HCT116 (cell line): ENCODE measurements at regions not wholly inside any gene's neighbourhood (a gene's known extent, or its start where the extent isn't known, plus 50 kb on each side); places are given as distances from the start of the nearest gene placed in this dataset.

Source experiments
- ATAC-seq: fragments of 200-7000 bp; cut with Tn5 transposase; 2 replicates; pipeline ENCODE4 v1.9.1; 2020; ENCODE audit warnings: mild to moderate bottlenecking, moderate library complexity
- BruUV-seq: library from RNA; stranded (reverse); fragments of 400-500 nt; replicated peaks from 2 replicates; lab custom pipeline; 2021; lab: Mats Ljungman, UMichigan
- CTCF ChIA-PET: fragments of 300-600 bp; sonication (Branson Sonifier 250); formaldehyde crosslinking; loops from one replicate; lab custom pipeline; 2021; ENCODE audit warnings: antibody characterized with exemption; lab: Charles Lee
- POLR2A ChIA-PET: fragments of 300-600, 350-600 bp; sonication (Branson Sonifier 250); formaldehyde crosslinking; loops from one replicate; lab custom pipeline; 2021; ENCODE audit warnings: antibody characterized with exemption; lab: Charles Lee
- RAD21 ChIA-PET, 2 experiments: fragments of 300-600 bp; sonication (Branson Sonifier 250); formaldehyde crosslinking; loops; one replicate each; lab custom pipeline; 2023; ENCODE audit warnings: low total read pairs in 2 of 2; ENCODE audit not compliant: uncharacterized antibody in 2 of 2, unreplicated experiment in 2 of 2, low non-redundant PET in 1 of 2; lab: Charles Lee
- DNase-seq: peaks from one replicate; pipeline ENCODE4 v3.0.0-alpha.2; 2010; ENCODE audit warnings: low read depth, low spot score
- H2AFZ ChIP-seq: fragments of 200-600 bp; shearing (Covaris generic), sonication (generic); 2 replicates; pipeline ENCODE4 v1.6.1; 2017; ENCODE audit warnings: low read depth, mixed run types, mixed read lengths, antibody characterized with exemption, low read length; ENCODE audit not compliant: poor library complexity, severe bottlenecking
- H3K27ac ChIP-seq: 2 replicates; pipeline ENCODE4 v1.5.1; 2012; ENCODE audit warnings: low read depth, low read length
- H3K27me3 ChIP-seq: fragments of 200-600 bp; sonication (generic); 2 replicates; pipeline ENCODE4 v1.6.1; 2016; ENCODE audit warnings: mixed run types, low read length, mixed read lengths; ENCODE audit not compliant: insufficient read depth
- H3K36me3 ChIP-seq, 2 experiments: fragments of 200-500 bp in 1 of 2; fragments of 200-600 bp in 1 of 2; sonication (Bioruptor generic) in 1 of 2; sonication (generic) in 1 of 2; 2 replicates each; pipeline versions ENCODE4 v1.5.1 to v1.6.1; 2014 to 2016; ENCODE audit warnings: low read length in 2 of 2, inconsistent platforms in 1 of 2, mixed read lengths in 1 of 2, mixed run types in 1 of 2; ENCODE audit not compliant: insufficient read depth in 2 of 2, control insufficient read depth in 1 of 2
- H3K4me1 ChIP-seq, 2 experiments: fragments of 200-600 bp in 1 of 2; sonication (generic) in 1 of 2; 2 replicates each; pipeline versions ENCODE4 v1.5.1 to v1.6.1; 2012 to 2017; ENCODE audit warnings: low read length in 2 of 2, inconsistent platforms in 1 of 2, mild to moderate bottlenecking in 1 of 2, mixed read lengths in 1 of 2, mixed run types in 1 of 2, moderate library complexity in 1 of 2; ENCODE audit not compliant: insufficient read depth in 2 of 2, control insufficient read depth in 1 of 2
- H3K4me2 ChIP-seq: fragments of 200-600 bp; sonication (generic); 2 replicates; pipeline ENCODE4 v1.6.1; 2017; ENCODE audit warnings: mixed run types, low read length, mixed read lengths
- H3K4me3 ChIP-seq, 2 experiments: fragments of 200-600 bp in 1 of 2; sonication (generic) in 1 of 2; replicated peaks in 1 of 2; 2 replicates each; pipeline ENCODE4 v1.5.1; 2011 to 2016; ENCODE audit warnings: low read length in 2 of 2, control low read depth in 1 of 2, low read depth in 1 of 2, mild to moderate bottlenecking in 1 of 2, mixed read lengths in 1 of 2, mixed run types in 1 of 2
- H3K79me2 ChIP-seq: fragments of 200-600 bp; sonication (generic); 2 replicates; pipeline ENCODE4 v1.6.1; 2017; ENCODE audit warnings: mild to moderate bottlenecking, mixed run types, low read length, moderate library complexity, mixed read lengths; ENCODE audit not compliant: insufficient read depth
- H3K9ac ChIP-seq: fragments of 200-600 bp; sonication (generic); 2 replicates; pipeline ENCODE4 v1.6.1; 2016; ENCODE audit warnings: low read length, mixed read lengths
- H3K9me2 ChIP-seq: fragments of 200-600 bp; sonication (generic), shearing (Covaris generic); 2 replicates; pipeline ENCODE4 v1.6.1; 2017; ENCODE audit warnings: mixed run types, mild to moderate bottlenecking, moderate library complexity; ENCODE audit not compliant: insufficient read depth
- H3K9me3 ChIP-seq, 2 experiments: fragments of 200-500 bp in 1 of 2; fragments of 200-600 bp in 1 of 2; sonication (Bioruptor generic) in 1 of 2; sonication (generic) in 1 of 2; 2 replicates each; pipeline ENCODE4 v1.6.1; 2014 to 2017; ENCODE audit warnings: low read length in 2 of 2, mixed read lengths in 2 of 2, inconsistent platforms in 1 of 2, low read depth in 1 of 2, mild to moderate bottlenecking in 1 of 2, mixed run types in 1 of 2, moderate library complexity in 1 of 2; ENCODE audit not compliant: control insufficient read depth in 1 of 2, insufficient read depth in 1 of 2
- H4K20me1 ChIP-seq: fragments of 200-600 bp; sonication (generic), shearing (Covaris generic); 2 replicates; pipeline ENCODE4 v1.6.1; 2017; ENCODE audit warnings: mixed run types, mild to moderate bottlenecking, moderate library complexity; ENCODE audit not compliant: insufficient read depth
- CBX3 ChIP-seq: IDR thresholded peaks from 2 replicates; pipeline ENCODE4 v1.6.1; 2012; ENCODE audit warnings: low read depth
- CTCF ChIP-seq, 3 experiments: fragments of 200-600 bp in 1 of 3; sonication (generic) in 1 of 3; IDR thresholded peaks in 2 of 3; conservative IDR thresholded peaks in 1 of 3; 2 replicates each; pipeline ENCODE4 v1.5.1; 2012 to 2017; ENCODE audit warnings: low read depth in 2 of 3, low read length in 2 of 3, antibody characterized with exemption in 1 of 3, borderline replicate concordance in 1 of 3, control low read depth in 1 of 3, mild to moderate bottlenecking in 1 of 3, mixed read lengths in 1 of 3, mixed run types in 1 of 3, moderate library complexity in 1 of 3; ENCODE audit not compliant: insufficient read depth in 1 of 3
- EZH2 ChIP-seq: fragments of 200-600 bp; sonication (generic); IDR thresholded peaks from 2 replicates; pipeline ENCODE4 v1.6.1; 2017; ENCODE audit warnings: antibody characterized with exemption, mixed run types
- JUND ChIP-seq: IDR thresholded peaks from 2 replicates; pipeline ENCODE4 v1.6.1; 2012
- POLR2A ChIP-seq: IDR thresholded peaks from 2 replicates; pipeline ENCODE4 v1.7.0; 2011; ENCODE audit warnings: borderline replicate concordance; ENCODE audit not compliant: insufficient read depth, insufficient read length; ENCODE audit errors: extremely low read depth
- RAD21 ChIP-seq: IDR thresholded peaks from 2 replicates; pipeline ENCODE4 v1.6.1; 2012; ENCODE audit warnings: low read depth, mild to moderate bottlenecking
- SP1 ChIP-seq: IDR thresholded peaks from 2 replicates; pipeline ENCODE4 v1.6.1; 2012; ENCODE audit warnings: low read depth
- SRF ChIP-seq: IDR thresholded peaks from 2 replicates; pipeline ENCODE4 v1.6.1; 2012; ENCODE audit warnings: low read depth
- TCF7L2 ChIP-seq: IDR thresholded peaks from 2 replicates; pipeline ENCODE4 v1.7.0; 2011; ENCODE audit warnings: borderline replicate concordance, inconsistent platforms; ENCODE audit not compliant: insufficient read depth, insufficient read length; ENCODE audit errors: extremely low read depth
- YY1 ChIP-seq: IDR thresholded peaks from 2 replicates; pipeline ENCODE4 v1.6.1; 2011; ENCODE audit warnings: low read length, low read depth, moderate library complexity, mild to moderate bottlenecking; ENCODE audit not compliant: insufficient replicate concordance; ENCODE audit errors: extremely low read depth
- ZBTB33 ChIP-seq: IDR thresholded peaks from 2 replicates; pipeline ENCODE4 v1.6.1; 2011; ENCODE audit warnings: mild to moderate bottlenecking, low read length, moderate library complexity; ENCODE audit not compliant: insufficient replicate concordance; ENCODE audit errors: extremely low read depth
- ZFX ChIP-seq: fragments of 450-650 bp; IDR thresholded peaks from 2 replicates; pipeline ENCODE4 v1.6.1; 2017
- ZNF274 ChIP-seq: fragments of 200-500 bp; sonication (Bioruptor generic); IDR thresholded peaks from 2 replicates; pipeline ENCODE4 v1.6.1; 2014; ENCODE audit warnings: mild to moderate bottlenecking, low read depth, low read length, inconsistent platforms
- intact Hi-C: fragments of 100-400 bp; cut with micrococcal nuclease; formaldehyde crosslinking; loops from 2 replicates; pipeline ENCODE4 v1.10.0; 2022
- TF ChIP-seq, protein P1 (sequence below): IDR thresholded peaks from 2 replicates; pipeline ENCODE4 v1.6.1; 2012

DNA sequence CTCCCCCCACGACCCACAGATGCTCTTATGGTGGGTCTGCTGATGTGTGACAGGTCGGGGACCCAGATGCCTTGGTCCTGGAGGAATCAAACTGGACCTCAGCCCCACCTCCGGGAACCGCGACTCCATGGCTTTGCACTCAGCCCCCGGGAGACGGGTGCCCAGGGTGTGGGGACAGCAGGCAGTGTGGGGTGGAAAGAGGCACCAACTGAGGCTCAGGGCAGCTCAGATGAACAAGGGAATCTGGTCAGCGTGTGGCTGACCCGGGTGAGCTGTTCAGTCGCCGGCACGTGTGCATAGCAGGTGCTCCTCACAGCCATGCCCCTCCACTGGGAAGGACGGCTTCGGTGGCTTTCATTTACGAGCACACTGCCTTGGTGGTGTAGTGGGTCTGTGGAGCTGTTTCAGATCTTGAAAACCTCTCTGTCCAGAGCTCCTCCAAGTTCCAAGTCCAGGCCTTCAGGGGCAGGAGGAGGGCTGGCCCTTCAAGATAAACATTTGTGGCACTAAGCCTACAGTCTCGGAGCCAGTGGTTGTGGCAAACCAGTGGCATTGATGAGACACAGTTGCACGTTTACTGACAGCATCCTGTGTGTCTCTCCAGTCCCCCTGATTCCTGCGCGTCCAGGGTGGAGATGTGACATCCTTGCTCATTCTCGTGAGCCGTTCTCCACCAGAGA lies 471.2 kb upstream of the HS6ST1 start:
- Histone ChIP-seq H3K4me1 (no peaks in the 10 kb centered on the region), H3K9me3 (no peaks in the 10 kb centered on the region), H3K9ac (no peak overlapping the region), H3K79me2 (no peaks in the 10 kb centered on the region), H3K27me3 (peaks cover 23% of the 10 kb centered on the region; the same call in 1 of the 2 replicates), H4K20me1 (no peaks in the 10 kb centered on the region), H3K27ac (no peak overlapping the region), H3K36me3 (no peaks in the 10 kb centered on the region), H3K4me3 (no peak overlapping the region), H3K4me2 (no peak overlapping the region), H2AFZ (no peak overlapping the region), H3K9me2 (no peaks in the 10 kb centered on the region)
- ChIA-PET RAD21 (no interaction called here), CTCF (no interaction called here), POLR2A (no interaction called here)
- TF ChIP-seq, protein P1, sequence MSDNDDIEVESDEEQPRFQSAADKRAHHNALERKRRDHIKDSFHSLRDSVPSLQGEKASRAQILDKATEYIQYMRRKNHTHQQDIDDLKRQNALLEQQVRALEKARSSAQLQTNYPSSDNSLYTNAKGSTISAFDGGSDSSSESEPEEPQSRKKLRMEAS: no peak
- TF ChIP-seq YY1: no peak
- no peak for TF ChIP-seq RAD21
- no peak for TF ChIP-seq ZFX
- TF ChIP-seq CBX3: no peak
- ATAC-seq: no peak
- BruUV-seq: no TSS peak
- DNase-seq: no peak
- intact Hi-C loops: no loop called here

DNA sequence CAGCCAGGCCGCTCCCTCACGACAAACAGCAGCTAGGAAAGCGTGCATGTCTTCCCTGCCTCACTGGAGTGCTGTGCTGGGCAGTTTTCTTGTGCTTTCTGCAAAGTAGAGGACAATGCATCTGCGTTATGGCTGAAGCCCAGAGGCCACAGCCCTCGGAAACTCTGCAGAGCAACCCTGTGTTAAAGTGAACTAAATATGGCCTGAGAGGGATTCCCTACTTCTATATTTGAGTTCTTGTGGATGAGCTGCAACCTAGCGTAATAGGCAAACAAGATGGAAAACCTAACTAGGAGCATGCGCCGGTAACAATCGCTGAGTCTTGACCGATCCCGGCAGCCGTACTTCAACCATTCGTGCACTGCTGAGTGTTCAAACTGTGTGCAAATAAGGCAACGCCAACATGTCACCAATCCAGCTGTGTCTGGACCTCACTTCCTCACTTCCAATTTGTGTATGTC lies 471.9 kb upstream of the HS6ST1 start:
- Histone ChIP-seq H3K27me3 (peaks cover 20% of the 10 kb centered on the region; the same call in 1 of the 2 replicates), H3K9me3 (no peaks in the 10 kb centered on the region), H3K4me3 (no peak overlapping the region), H3K27ac (no peak overlapping the region), H3K4me2 (no peak overlapping the region), H3K9me2 (no peaks in the 10 kb centered on the region), H3K4me1 (no peaks in the 10 kb centered on the region), H3K36me3 (no peaks in the 10 kb centered on the region), H3K79me2 (no peaks in the 10 kb centered on the region), H4K20me1 (no peaks in the 10 kb centered on the region), H3K9ac (no peak overlapping the region), H2AFZ (no peak overlapping the region)
- ATAC-seq (no peak), DNase-seq (no peak)
- ChIA-PET POLR2A (no interaction called here), CTCF (no interaction called here), RAD21 (no interaction called here)
- BruUV-seq: no TSS peak
- intact Hi-C loops: no loop called here
- no peak for TF ChIP-seq JUND
- TF ChIP-seq SRF: no peak
- TF ChIP-seq CBX3: no peak
- TF ChIP-seq POLR2A: no peak
- no peak for TF ChIP-seq SP1
- TF ChIP-seq CTCF (IDR thresholded peaks at IDR 0.05 in 2 of 3, conservative IDR thresholded peaks at IDR 0.05 in 1 of 3; ENCODE audit: borderline replicate concordance in 1 of 3, insufficient read depth in 1 of 3, low read depth in 2 of 3, low read length in 2 of 3): no peak
- no peak for TF ChIP-seq ZBTB33
- TF ChIP-seq, protein P1: no peak
- TF ChIP-seq TCF7L2: no peak
- TF ChIP-seq EZH2: no peak
- no peak for TF ChIP-seq ZNF274
